ENCODE measurements at regions not wholly inside any gene's neighbourhood (a gene's known extent, or its start where the extent isn't known, plus 50 kb on each side); places are given as distances from the start of the nearest gene placed in this dataset.

DNA sequence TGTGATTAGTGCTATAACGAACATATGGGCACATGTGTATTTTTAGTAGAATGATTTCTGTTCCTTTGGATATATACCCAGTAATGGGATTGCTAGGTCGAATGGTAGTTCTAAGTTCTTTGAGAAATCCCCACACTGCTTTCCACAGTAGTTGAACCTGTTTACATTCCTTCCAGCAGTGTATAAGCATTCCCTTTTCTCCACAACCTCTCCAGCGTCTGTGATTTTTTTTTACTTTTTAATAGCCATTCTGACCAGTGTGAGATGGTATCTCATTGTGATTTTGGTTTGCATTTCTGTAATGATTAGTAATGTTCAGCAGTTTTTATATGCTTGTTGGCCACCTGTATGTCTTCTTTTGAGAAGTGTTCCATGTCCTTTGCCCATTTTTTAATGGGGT is 81.8 kb upstream of the SLC44A3 start:
- Histone ChIP-seq H3K27me3 (ENCODE audit: control insufficient read depth, insufficient read depth, low read length) (no peaks in the 10 kb centered on the region), H3K9me3 (ENCODE audit: control insufficient read depth, insufficient read depth, low read depth, low read length) (no peaks in the 10 kb centered on the region), H3K4me3 (ENCODE audit: low read depth in 2 of 2, low read length in 2 of 2) (no peak overlapping the region), H3K36me3 (ENCODE audit: control insufficient read depth, insufficient read depth, low read length) (no peaks in the 10 kb centered on the region), H3K4me1 (ENCODE audit: control insufficient read depth, insufficient read depth, low read length) (no peaks in the 10 kb centered on the region; the same call in 1 of the 2 replicates), H3K27ac (ENCODE audit: low read length) (no peak overlapping the region)
- ChIA-PET CTCF (no interaction called here), POLR2A (no interaction called here)
- TF ChIP-seq SIN3A (IDR thresholded peaks at IDR 0.05; ENCODE audit: borderline replicate concordance, insufficient read depth, low read depth, low read length) (no peak), TCF7L2 (IDR thresholded peaks at IDR 0.05; ENCODE audit: low read depth, low read length) (no peak), POLR2AphosphoS5 (IDR thresholded peaks at IDR 0.05; ENCODE audit: low read depth, low read length) (no peak)
- TF ChIP-seq, protein P1, sequence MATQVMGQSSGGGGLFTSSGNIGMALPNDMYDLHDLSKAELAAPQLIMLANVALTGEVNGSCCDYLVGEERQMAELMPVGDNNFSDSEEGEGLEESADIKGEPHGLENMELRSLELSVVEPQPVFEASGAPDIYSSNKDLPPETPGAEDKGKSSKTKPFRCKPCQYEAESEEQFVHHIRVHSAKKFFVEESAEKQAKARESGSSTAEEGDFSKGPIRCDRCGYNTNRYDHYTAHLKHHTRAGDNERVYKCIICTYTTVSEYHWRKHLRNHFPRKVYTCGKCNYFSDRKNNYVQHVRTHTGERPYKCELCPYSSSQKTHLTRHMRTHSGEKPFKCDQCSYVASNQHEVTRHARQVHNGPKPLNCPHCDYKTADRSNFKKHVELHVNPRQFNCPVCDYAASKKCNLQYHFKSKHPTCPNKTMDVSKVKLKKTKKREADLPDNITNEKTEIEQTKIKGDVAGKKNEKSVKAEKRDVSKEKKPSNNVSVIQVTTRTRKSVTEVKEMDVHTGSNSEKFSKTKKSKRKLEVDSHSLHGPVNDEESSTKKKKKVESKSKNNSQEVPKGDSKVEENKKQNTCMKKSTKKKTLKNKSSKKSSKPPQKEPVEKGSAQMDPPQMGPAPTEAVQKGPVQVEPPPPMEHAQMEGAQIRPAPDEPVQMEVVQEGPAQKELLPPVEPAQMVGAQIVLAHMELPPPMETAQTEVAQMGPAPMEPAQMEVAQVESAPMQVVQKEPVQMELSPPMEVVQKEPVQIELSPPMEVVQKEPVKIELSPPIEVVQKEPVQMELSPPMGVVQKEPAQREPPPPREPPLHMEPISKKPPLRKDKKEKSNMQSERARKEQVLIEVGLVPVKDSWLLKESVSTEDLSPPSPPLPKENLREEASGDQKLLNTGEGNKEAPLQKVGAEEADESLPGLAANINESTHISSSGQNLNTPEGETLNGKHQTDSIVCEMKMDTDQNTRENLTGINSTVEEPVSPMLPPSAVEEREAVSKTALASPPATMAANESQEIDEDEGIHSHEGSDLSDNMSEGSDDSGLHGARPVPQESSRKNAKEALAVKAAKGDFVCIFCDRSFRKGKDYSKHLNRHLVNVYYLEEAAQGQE (IDR thresholded peaks at IDR 0.05; ENCODE audit: insufficient read depth in 1 of 2, low read depth in 2 of 2, low read length in 1 of 2), result no peak
- TF ChIP-seq, protein P2, sequence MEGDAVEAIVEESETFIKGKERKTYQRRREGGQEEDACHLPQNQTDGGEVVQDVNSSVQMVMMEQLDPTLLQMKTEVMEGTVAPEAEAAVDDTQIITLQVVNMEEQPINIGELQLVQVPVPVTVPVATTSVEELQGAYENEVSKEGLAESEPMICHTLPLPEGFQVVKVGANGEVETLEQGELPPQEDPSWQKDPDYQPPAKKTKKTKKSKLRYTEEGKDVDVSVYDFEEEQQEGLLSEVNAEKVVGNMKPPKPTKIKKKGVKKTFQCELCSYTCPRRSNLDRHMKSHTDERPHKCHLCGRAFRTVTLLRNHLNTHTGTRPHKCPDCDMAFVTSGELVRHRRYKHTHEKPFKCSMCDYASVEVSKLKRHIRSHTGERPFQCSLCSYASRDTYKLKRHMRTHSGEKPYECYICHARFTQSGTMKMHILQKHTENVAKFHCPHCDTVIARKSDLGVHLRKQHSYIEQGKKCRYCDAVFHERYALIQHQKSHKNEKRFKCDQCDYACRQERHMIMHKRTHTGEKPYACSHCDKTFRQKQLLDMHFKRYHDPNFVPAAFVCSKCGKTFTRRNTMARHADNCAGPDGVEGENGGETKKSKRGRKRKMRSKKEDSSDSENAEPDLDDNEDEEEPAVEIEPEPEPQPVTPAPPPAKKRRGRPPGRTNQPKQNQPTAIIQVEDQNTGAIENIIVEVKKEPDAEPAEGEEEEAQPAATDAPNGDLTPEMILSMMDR (IDR thresholded peaks at IDR 0.05), result no peak
- ATAC-seq (no peak), DNase-seq (ENCODE audit: low read depth, low spot score) (no peak)
- intact Hi-C loops (cut with micrococcal nuclease; ENCODE audit: unreplicated experiment) (no loop called here), in situ Hi-C loops (cut with HindIII; ENCODE audit: low pct_unique_long_range_greater_than_20kb, low sequenced_read_pairs) (no loop called here)
- no TSS peak for BruUV-seq (replicated peaks)

DNA sequence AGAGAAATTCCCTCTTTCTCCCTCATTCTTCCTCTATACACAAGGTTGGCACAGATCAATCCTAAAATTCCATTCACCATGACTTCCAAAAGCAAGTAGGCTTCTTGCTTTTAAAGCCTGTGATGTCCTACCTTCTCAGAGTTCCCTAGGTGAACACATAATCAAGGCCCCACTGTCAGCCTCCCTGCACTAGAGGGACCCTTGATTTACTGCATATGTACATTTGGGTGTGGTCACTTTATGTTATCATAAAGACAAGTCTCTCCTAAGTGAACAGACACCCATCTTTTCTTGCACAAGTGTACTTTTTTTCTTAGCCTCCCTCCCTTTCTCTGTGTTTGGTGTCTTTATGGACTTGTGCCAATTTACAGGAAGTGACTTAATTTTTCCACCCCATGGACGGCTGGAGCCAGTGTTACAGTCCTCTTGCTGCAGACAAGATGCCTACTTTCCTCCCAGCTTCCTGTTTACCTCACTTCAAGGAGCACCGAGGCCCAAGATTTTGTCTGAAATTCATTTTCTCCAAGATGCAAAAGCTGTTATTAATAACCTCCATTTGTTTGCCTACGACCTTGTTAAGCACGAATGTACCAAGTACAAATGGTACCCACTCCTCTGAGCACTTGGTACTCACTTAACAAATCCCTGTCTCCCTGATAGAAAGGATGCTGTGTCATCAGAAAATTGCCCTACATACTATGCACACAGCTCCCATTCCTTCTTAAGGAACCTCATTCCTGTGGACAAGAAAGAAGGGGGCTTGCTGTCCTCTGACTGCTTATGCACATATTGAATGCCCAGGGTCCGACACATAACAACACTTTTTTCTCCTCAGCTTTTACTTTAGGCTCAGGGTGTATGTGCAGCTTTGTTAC is 82.8 kb upstream of the SLC44A3 start:
- no peaks in the 10 kb centered on the region; the same call in 1 of the 2 replicates for H3K4me1 ChIP-seq (ENCODE audit: control insufficient read depth, insufficient read depth, low read length)
- ChIA-PET CTCF (no interaction called here), POLR2A (no interaction called here)
- no peak overlapping the region for H3K4me3 ChIP-seq (ENCODE audit: low read depth in 2 of 2, low read length in 2 of 2)
- no TSS peak for BruUV-seq (replicated peaks)
- no peaks in the 10 kb centered on the region for H3K9me3 ChIP-seq (ENCODE audit: control insufficient read depth, insufficient read depth, low read depth, low read length)
- intact Hi-C loops (cut with micrococcal nuclease; ENCODE audit: unreplicated experiment), result no loop called here
- in situ Hi-C loops (cut with HindIII; ENCODE audit: low pct_unique_long_range_greater_than_20kb, low sequenced_read_pairs), result no loop called here
- H3K27me3 ChIP-seq (ENCODE audit: control insufficient read depth, insufficient read depth, low read length), result no peaks in the 10 kb centered on the region
- ATAC-seq, result no peak
- DNase-seq (ENCODE audit: low read depth, low spot score), result no peak
- TF ChIP-seq POLR2AphosphoS5 (IDR thresholded peaks at IDR 0.05; ENCODE audit: low read depth, low read length) (no peak), TCF7L2 (IDR thresholded peaks at IDR 0.05; ENCODE audit: low read depth, low read length) (no peak), SIN3A (IDR thresholded peaks at IDR 0.05; ENCODE audit: borderline replicate concordance, insufficient read depth, low read depth, low read length) (no peak)
- TF ChIP-seq, protein P2 (IDR thresholded peaks at IDR 0.05), result no peak
- TF ChIP-seq, protein P1 (IDR thresholded peaks at IDR 0.05; ENCODE audit: insufficient read depth in 1 of 2, low read depth in 2 of 2, low read length in 1 of 2), result no peak
- H3K27ac ChIP-seq (ENCODE audit: low read length), result no peak overlapping the region
- H3K36me3 ChIP-seq (ENCODE audit: control insufficient read depth, insufficient read depth, low read length), result no peaks in the 10 kb centered on the region
